ENCODE measurements at regions not wholly inside any gene's neighbourhood (a gene's known extent, or its start where the extent isn't known, plus 50 kb on each side); places are given as distances from the start of the nearest gene placed in this dataset.
A peak's percentile ranks its signal among the peaks of the same experiment; 100 is the strongest.
"Not testable (repeated sequence)": the region's sequence is repeated elsewhere in the genome, so short reads cannot be mapped to it uniquely, and the experiment has no call there.

GRCh38 chr3:144546539-144546938 is 574.9 kb downstream of the DIPK2A start:
- DNase-seq = no peak

- no peak for DNase-seq
These were observed 576.7 kb downstream of the DIPK2A start for GRCh38 chr3:144548346-144548745.

DNA sequence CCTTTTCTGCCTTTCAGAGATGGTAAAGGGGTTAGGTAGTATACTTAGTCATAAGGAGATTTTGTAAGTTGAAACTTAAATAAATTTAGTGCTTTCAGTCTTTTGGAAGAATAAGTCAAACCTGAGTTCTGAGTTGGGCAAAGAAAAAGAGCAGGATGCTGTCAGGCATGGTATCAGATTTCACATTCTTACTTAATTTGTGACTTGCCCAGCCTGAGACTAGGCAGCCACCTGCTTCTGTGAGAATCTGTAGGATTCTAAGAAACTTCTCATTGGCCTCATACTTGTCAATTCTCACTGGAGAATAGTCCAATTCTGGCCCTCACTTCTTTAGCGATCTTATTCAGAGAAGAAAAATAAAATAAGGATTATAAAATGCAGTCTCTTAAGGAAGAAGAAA is 577.5 kb downstream of the DIPK2A start:
- no peak for DNase-seq

DNA sequence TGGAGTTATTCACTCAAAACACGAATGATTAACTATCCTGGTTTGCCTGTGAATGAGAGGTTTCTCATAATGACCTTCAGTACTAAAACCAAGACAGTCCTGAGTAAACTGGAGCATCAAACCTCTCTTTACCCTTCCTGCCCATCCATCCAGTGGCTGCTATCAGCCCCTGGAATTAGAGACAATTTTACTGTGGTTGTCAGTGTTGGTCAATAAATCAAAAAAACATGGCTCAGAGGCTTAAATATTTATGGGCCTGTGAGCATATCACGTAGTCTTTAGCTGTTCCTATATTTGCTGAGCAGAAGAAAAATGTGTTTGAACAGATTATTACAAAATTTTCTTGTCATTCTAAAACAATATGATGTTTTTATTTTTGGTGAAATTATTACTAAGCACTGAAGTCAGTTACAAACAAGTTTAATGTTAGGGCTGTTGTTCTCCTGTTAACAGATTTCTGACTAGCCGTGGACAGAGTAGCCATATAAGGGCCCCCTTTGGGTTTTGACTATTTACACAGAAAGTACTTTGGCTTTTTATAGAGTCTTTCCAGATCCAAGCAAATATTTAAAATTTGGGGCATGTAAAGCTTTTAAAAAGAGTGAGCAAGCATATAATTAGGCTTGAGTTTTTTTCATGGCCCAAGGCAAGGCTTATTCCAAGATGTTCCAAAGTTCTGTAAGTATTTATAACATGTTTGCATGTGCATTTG is 580.9 kb downstream of the DIPK2A start:
- no peak for DNase-seq

GRCh38 chr3:144553301-144553700 is 581.7 kb downstream of the DIPK2A start:
- DNase-seq = no peak

DNA sequence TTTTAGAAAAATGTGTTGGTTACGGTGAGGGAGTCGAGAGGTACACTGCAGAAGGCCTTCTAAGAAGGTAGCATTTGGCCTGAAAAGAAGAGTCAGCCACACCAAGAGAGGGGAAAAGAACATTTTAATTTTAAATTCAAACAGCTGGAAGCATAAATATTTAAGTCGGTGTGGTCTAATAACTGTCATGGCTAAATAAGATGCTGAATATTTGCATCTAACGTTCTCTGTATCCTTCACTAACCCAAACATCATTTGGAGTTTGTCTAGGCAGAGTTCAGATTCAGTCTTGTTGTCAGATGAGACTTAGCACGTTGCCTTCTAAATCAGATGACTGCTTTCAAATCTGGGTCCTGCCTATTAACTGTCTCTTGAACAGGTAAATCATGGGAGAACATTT is 583.3 kb downstream of the DIPK2A start:
- DNase-seq = no peak

- DNase-seq = no peak
These were observed 584.8 kb downstream of the DIPK2A start for GRCh38 chr3:144556392-144556791.

- DNase-seq = no peak
These were observed 585.9 kb downstream of the DIPK2A start for GRCh38 chr3:144557515-144557914.

DNA sequence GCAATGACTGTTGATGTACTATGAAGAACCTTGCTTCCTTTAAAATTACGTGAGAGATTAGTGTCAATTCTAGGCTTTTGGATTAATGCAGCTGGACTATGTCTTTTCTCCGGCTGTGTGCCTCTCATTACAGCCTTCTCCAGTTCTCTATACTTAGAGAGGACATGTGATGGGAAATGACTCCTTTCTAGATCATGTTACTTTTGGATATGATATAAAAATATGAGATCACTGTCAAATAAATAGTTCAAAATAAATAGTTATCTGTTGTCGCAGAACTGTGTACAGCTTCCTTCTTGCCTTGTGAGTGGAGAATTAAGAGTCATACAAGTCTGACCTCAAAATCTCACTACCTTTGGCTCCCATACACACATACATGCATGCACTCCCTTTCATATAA is 592.4 kb downstream of the DIPK2A start:
- no peak for DNase-seq

DNA sequence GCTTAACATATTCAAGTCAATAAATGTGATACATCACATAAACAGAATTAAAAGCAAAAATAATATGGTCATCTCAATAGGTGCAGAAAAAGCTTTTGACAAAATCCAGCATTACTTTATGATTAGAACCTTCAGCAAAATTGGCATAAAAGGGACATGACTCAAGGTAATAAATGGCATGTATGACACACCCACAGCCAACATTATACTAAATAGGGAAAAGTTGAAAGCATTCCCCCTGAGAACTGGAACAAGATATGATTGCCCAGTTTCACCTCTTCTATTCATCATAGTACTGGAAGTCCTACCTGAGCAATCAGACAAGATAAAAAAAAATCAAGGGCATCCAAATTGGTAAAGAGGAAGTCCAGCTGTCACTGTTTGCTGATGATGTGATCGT is 594.7 kb downstream of the DIPK2A start:
- DNase-seq = no peak

DNA sequence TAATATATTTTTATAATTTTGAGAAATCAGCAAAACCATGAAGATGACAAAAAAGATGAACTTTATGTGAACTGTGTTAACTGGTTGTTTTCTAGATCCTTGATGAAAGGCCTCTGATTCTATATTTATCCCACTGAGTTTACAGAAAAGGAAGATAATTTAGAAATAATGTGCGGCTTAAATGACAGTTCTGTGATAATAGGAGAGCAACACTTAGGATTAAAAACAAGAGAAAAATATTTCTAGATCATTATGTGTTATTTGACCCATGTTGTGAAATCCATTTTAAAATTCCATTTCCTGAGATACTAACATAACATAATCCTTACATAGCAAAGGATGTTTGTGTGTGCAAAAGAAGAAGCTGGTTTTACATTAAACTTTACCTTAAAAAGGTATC is 598.0 kb downstream of the DIPK2A start:
- DNase-seq = no peak

DNA sequence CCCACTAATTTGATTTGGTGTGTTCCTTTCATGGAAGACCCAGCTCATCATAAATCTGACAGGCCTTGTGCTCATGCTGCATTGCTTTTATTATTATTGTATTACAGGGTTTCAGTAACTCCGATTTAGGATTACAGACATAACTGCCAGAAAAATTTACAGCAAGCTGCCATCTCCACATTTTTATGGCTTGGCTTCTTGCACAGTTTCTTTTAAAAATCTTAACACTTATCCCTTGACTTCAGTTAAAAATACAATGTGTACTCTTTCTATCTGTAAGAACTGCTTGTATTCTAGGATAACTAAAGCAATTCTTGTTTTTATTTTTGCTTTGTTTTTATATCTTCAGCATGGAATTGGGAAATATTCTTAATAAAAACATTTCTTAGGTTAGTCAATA is 612.2 kb downstream of the DIPK2A start:
- DNase-seq = no peak

GRCh38 chr3:144585408-144585807 is 613.8 kb downstream of the DIPK2A start:
- no peak for DNase-seq

DNA sequence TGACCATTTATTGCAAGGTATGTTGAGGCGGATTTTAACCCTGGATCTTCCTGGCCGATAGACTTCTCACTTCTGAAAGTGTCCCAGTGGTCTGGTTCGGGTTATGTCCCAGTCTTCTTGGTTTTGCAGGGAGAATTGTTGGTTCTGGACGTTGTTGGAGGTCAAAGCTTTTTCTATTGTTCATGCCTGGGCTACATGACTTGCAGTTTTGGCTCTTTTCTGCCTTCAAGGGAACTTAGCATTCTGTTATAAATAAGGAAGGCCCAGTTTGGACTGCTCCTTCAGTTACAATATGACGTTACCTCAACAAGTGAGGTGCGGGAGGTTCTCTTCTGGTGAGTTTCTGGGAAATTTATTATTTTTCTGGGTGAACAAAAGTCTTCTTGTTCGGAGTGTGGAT is 614.3 kb downstream of the DIPK2A start:
- DNase-seq = no peak

GRCh38 chr3:144586382-144586781 is 614.8 kb downstream of the DIPK2A start:
- DNase-seq = peak in 3 of 4 experiments; percentile 2 to 26 (median 3)

- peak in 3 of 4 experiments; percentile 3 to 52 (median 34) for DNase-seq
These were observed 619.2 kb downstream of the DIPK2A start for GRCh38 chr3:144590854-144591253.

- DNase-seq = peak; percentile 19 to 67 (median 43)
These were observed 622.3 kb downstream of the DIPK2A start for GRCh38 chr3:144593881-144594280.

GRCh38 chr3:144620236-144620635 is 648.6 kb downstream of the DIPK2A start:
- not testable (repeated sequence) for DNase-seq

DNA sequence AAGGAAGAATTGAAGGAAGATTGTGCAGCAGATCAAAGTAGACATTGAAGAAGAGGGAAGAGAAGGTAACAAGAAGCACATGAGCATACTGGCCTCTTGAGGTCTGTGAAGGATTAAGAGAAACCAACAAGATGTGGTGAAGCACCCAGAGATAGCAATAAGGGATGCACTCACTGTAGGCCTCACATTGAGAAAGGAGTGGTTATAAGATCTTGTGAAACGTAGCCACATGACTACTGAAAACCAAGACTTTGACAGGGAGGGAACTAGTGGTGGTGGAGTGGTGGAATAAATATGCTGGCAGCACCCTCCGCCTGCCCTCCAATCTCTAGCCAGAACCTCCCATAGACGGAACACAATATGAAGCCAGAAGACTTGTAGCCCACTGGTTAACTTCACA is 651.2 kb downstream of the DIPK2A start:
- peak in 1 of 4 experiments; percentile 10 for DNase-seq

DNA sequence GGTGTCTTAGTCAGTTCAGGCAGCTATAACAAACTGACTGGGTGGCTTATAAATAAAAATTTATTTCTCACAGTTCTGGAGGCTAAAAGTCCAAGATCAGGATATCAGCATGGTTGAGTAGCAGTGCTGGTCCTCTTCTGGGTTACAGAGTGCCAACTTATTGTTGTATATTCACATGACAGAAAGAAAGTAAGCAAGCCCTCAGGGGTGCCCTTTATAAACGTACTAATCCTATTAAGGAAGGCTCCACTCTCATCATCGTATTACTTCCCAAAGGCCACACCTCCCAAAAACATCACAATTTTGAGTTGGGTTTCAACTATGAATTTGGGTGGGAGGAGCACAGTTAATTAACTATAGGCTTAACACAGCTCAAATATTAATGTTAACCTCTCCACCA is 653.0 kb downstream of the DIPK2A start:
- no peak for DNase-seq

GRCh38 chr3:144626835-144627234 is 655.2 kb downstream of the DIPK2A start:
- peak; percentile 4 to 71 (median 30) for DNase-seq

- DNase-seq = no peak
These were observed 657.8 kb downstream of the DIPK2A start for GRCh38 chr3:144629381-144629780.

- DNase-seq = no peak
These were observed 665.2 kb downstream of the DIPK2A start for GRCh38 chr3:144636833-144637232.

- no peak for DNase-seq
These were observed 666.4 kb downstream of the DIPK2A start for GRCh38 chr3:144638009-144638408.

DNA sequence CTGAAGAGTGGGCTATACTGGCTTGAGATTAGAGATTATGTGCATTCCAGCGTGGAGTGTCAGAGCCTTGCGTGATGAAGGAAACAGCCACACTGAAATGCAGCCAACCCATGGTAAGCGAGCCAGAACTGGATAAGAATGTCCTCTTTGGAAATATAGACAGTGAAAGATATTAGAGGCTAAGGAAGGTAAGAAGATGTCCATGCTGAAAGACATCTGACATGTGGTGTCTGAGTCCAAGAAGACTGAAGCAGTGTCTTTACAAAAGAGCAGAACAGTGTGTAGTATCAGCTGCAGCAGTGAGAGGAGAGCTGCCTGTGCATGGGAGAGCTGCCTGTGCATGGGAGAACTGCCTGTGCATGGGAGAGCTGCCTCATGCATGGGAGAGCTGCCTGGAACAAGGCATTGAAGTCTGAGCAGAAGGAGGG is 672.2 kb downstream of the DIPK2A start:
- no peak for DNase-seq

All from suppressor macrophage (primary cell).